A673 (cell line): ENCODE measurements at regions not wholly inside any gene's neighbourhood (a gene's known extent, or its start where the extent isn't known, plus 50 kb on each side); places are given as distances from the start of the nearest gene placed in this dataset.

Experiments used
- EZH2 ChIP-seq: fragments of 200-600 bp; sonication (generic); IDR thresholded peaks from 2 replicates; pipeline ENCODE4 v1.6.1; 2017; ENCODE audit warnings: borderline replicate concordance, low read depth, mild to moderate bottlenecking, mixed read lengths, antibody characterized with exemption, low read length; ENCODE audit not compliant: poor library complexity, severe bottlenecking
- TF ChIP-seq, protein P1 (sequence below): fragments of 300-800, 200-600 bp; sonication (generic); conservative IDR thresholded peaks from 2 replicates; pipeline ENCODE4 v1.5.1; 2017; ENCODE audit warnings: low read depth, mild to moderate bottlenecking, antibody characterized with exemption, low read length, moderate library complexity, mixed read lengths

DNA sequence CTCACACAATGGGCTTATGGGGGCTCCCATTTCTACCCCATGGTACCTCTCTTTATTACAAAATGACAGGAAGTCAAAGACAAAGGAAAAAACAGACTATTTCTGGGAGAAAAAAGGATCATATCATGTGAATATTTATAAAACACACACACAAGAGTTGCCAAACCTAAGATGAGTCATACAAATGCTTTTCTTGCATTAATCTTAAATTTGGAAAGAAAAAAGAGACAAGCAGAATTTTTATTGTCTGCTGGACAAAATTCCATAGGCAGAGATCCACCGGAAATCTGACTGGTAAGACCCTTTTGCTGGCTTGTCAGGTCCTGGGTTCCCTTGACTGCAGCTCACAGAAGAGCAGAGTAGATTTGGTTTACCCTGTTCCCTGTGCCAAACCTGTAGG, 1732.3 kb upstream of the PIK3C3 start:
- TF ChIP-seq, protein P1, sequence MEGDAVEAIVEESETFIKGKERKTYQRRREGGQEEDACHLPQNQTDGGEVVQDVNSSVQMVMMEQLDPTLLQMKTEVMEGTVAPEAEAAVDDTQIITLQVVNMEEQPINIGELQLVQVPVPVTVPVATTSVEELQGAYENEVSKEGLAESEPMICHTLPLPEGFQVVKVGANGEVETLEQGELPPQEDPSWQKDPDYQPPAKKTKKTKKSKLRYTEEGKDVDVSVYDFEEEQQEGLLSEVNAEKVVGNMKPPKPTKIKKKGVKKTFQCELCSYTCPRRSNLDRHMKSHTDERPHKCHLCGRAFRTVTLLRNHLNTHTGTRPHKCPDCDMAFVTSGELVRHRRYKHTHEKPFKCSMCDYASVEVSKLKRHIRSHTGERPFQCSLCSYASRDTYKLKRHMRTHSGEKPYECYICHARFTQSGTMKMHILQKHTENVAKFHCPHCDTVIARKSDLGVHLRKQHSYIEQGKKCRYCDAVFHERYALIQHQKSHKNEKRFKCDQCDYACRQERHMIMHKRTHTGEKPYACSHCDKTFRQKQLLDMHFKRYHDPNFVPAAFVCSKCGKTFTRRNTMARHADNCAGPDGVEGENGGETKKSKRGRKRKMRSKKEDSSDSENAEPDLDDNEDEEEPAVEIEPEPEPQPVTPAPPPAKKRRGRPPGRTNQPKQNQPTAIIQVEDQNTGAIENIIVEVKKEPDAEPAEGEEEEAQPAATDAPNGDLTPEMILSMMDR: no peak
- no peak for TF ChIP-seq EZH2
